HG02642 (cell line): ENCODE measurements at regions not wholly inside any gene's neighbourhood (a gene's known extent, or its start where the extent isn't known, plus 50 kb on each side); places are given as distances from the start of the nearest gene placed in this dataset.
"Not testable (repeated sequence)": the region's sequence is repeated elsewhere in the genome, so short reads cannot be mapped to it uniquely, and the experiment has no call there.

Experiments used
- ATAC-seq: cut with Tn5 transposase; IDR thresholded peaks from one replicate; pipeline ENCODE4 v1.9.1; 2021; ENCODE audit warnings: mild to moderate bottlenecking; ENCODE audit not compliant: unreplicated experiment, poor library complexity

GRCh38 chr19:30968841-30969399 lies 380.3 kb downstream of the TSHZ3 start:
- ATAC-seq = no peak

GRCh38 chr19:30968210-30968609 lies 381.0 kb downstream of the TSHZ3 start:
- no peak for ATAC-seq

DNA sequence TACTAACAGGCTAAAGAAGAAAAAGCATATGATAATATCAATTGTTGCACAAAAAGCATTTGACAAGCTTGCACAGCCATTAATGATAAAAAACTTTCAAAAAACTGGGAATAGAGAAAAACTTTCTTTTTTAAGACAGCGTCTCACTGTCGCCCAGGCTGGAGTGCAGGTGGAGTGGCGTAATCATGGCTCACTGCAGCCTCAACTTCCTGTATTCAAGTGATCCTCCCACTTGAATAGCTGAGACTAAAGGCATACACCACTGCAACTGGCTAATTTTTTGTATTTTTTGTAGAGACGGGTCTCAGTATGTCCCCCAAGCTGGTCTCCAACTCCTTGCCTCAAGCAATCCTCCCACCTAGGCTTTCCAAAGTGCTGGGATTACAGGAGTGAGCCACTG lies 382.8 kb downstream of the TSHZ3 start:
- no peak for ATAC-seq

GRCh38 chr19:30959011-30959410 lies 390.2 kb downstream of the TSHZ3 start:
- ATAC-seq = no peak

DNA sequence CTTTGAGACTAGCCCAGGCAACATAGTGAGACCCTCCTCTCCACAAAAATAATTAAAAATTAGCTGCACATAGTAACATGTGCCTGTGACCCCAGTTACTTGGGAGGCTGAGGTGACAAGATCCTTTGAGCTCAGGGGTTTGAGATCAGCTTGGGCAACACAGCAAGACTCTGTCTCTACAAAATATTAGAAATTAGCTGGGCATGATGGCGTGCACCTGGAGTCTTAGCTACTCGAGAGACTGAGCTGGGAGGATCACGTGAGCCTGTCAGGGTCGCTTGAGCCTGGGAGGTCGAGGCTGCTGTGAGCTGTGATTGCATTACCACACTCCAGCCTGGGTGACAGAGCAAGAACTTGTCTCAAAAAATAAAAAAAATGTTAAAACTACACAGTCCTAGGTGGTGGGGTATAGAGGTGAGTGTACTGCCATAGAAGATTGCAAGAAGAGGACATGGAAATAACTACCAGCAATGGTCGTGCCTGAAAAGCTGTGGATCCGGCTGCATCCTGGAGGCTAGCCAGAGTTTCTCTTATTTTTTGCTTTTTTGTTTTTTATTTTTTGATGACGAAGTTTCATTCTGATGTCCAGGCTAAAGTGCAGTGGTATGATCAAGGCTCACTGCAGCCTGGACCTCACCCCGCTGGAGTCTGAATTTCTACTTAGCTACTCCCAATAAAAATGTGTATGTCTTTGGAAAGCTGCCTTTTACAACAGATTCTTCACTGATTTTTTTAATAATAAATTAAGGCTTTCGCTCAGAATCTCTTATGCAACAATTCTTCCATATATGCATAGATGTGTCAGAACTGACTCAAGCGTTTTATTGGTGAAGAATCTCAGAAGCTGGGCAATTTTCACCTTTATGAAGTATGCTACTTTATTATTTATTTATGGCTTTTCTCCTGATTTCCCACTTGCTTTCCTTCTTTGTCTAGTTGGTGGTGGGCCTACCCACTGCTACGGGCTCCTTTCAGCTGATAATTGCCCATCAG lies 393.8 kb downstream of the TSHZ3 start:
- no peak for ATAC-seq

GRCh38 chr19:30944276-30944932 lies 404.8 kb downstream of the TSHZ3 start:
- not testable (repeated sequence) for ATAC-seq

DNA sequence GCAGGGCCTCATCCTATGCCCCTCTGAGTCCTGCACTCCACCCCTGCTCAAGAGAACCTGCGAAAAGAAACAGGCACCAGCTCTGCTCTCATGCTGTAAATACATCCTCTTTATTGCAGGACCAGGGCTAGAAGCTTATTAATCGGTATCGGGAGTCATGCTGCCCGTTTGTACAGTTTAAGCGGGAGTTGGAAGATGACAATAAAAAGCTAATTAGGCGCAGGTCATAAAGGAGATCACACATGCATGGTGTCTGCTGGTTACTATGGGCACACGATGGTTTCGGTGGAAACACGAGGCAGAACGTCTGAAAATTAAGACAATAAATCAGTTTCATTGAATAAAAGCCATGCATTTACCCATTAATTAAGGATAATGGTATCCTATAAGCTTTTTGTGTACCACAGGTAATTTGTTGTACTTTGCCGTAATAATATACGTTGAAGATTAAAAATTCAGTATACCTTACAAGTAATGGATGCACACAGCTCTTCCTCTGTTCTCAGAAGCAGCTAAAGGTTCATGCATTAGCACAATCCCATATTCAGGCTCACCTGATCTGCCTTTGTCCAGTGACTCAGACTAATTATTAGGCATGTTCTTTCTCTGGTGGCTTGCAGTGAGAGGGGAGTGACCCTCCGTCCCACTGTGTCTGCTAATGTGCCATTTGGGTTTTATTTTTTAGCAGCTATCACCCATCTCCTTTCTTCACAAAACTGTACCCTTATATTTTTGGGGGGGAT lies 406.0 kb downstream of the TSHZ3 start:
- no peak for ATAC-seq

DNA sequence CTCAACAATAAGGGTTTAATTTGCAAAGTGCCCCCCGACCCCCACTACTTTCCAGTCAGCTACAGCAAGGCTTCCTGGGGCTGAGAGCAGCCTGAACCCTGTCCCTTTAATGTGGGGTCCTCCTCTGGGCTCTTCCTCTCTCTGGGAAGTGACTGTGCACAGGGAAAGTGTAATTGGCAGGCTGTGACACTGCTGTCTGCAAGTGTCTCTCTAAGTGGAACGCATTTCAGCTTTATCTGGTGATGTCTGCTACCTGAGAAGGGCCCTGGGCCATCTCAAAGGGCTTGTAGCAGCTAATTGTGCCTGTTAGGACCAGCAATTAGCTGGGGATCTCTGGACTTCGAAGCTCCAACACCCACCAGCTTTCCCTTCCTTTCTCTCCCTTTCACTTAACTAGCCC lies 406.6 kb downstream of the TSHZ3 start:
- ATAC-seq = no peak

DNA sequence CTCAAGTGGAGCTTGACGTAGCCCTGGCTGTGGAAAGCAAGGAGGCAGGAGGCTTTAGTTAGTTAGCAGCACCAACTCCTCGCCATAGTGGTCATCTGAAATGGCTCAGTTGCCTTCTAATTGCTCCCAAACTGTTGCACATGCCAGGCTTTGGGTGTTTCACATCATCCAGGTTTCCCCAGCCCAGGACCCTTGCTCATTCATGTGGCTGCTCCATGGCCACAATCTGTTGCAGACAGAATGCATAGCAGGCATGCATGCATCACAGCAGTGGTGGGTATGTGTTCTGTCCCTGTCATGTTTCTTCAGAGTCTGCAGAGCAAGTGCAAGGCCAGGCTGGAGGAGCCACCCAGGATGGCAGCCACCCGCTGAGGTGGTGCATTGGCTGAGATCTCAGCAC lies 407.6 kb downstream of the TSHZ3 start:
- no peak for ATAC-seq

DNA sequence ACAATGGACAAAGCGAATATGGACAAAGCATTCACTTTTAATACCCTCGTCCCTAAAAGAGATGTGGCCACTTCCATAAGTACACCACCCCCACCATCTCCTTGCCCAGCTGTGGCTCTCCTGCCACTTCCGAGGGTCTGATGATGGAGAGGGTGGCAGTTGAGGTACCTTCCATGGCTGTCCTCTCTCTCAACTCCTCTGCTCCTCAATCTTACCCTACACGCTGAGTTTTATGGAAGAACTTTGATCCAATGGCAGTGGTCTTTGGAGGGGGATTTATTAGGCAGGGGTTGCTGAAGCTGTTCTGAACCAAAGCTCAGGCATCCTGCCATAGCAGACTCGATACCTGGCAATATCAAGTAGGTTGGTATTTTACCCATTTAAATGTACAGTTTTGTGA lies 413.0 kb downstream of the TSHZ3 start:
- no peak for ATAC-seq

GRCh38 chr19:30935146-30935545 lies 414.1 kb downstream of the TSHZ3 start:
- ATAC-seq = no peak

GRCh38 chr19:30933454-30933853 lies 415.8 kb downstream of the TSHZ3 start:
- ATAC-seq = not testable (repeated sequence)

DNA sequence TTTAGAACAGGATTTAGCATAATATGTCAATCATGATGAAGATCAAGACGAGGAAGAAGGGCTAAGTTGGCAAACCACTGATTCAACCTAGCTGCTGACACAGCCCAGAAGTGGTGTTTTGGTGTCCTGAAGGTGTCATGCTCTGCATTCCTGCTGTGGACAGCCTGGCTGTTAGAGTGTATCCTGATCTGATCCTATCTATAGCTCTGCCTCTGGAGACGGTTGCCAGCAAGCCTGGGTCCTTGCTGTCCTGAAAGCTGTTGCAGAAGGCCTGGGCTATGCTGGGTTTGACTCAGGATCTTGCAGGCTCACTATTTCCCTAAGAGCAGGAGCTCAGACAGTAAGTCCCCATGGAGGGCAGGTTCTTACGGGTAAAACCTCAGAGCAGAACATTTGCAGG lies 416.4 kb downstream of the TSHZ3 start:
- no peak for ATAC-seq

DNA sequence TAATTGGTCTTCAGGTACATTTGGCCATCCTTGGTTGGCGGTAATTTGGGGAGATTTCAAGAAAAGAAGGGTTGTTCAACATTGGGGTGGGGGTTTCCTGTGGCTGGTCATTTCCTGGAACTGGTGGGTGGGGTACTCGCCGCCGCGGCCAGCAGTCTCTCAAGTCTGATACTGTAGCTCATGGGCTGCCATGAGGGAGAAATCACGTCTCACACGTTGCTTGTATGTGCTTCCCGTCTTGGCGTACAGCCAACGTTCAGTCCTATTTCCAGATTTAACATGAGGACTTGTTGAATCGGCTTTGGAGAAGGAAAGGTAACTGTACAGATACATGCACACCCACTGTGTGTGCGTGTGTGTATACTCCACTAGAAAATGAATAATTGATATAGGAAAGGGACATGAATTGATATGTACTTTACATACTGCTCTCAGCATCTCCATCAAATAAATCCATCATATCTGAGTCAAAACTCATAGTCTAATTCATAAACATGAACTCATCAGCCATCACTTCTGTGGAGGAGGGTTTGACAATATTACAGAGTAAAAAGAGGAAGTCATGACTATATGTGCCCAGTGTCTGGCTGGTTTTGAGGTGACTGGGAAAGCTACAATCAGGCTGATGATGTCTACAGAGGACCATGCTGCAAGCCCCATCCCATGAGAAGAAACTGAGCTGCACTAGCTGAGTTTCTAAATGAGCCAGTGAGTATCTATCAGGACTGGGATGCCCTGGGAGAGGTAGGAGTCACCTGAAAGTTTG lies 418.1 kb downstream of the TSHZ3 start:
- ATAC-seq = no peak

DNA sequence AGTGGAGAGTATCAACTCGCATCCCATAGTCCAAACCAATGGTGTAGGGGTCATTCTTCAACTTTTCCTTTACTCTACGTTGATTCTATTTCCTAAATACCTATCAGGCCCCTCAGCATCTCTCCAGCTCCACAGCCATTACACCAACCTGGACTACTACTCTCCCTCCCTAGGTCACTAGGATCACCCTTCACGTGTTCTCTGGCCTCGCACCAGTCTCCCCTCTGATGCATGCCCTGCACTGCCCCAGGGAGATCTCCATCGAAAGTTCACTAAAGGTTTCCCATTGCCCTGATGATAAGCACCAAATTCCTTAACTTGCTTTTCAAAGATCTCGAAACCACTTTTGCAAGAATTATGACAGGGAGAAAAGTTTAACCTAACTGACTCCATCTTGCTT lies 421.5 kb downstream of the TSHZ3 start:
- ATAC-seq = no peak

GRCh38 chr19:30924670-30925069 lies 424.6 kb downstream of the TSHZ3 start:
- no peak for ATAC-seq

GRCh38 chr19:30924069-30924636 lies 425.1 kb downstream of the TSHZ3 start:
- no peak for ATAC-seq

DNA sequence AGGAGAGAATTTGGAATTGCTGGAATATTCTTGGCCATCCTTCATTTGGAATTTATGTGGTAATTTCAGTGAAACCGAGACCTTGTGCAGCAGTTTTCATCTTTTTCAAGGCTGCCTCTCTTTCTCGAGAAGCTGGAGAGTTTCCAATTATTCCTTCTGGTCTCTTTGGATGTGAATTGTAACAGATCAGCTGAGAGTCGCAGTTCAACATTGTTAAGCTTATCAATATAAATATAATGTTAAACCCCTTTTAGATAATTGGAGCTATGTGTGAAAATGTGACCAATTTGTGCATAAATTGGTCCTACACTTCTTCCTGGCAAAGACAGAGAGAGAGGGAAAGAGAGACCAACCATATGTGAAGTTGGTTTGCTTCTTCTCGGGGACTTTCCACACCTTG lies 425.6 kb downstream of the TSHZ3 start:
- no peak for ATAC-seq

GRCh38 chr19:30923096-30923495 lies 426.1 kb downstream of the TSHZ3 start:
- no peak for ATAC-seq

GRCh38 chr19:30920222-30920621 lies 429.0 kb downstream of the TSHZ3 start:
- ATAC-seq = no peak
